SU-DHL-6 (cell line): ENCODE measurements at regions not wholly inside any gene's neighbourhood (a gene's known extent, or its start where the extent isn't known, plus 50 kb on each side); places are given as distances from the start of the nearest gene placed in this dataset.

ENCODE experiments used
- CTCF ChIP-seq: fragments of 200-600 bp; sonication (generic); IDR thresholded peaks from one replicate; pipeline ENCODE4 v1.5.1; 2017; ENCODE audit warnings: antibody characterized with exemption, mild to moderate bottlenecking, low read length, moderate library complexity; ENCODE audit not compliant: insufficient read depth, poor library complexity, severe bottlenecking
- EZH2phosphoT487 ChIP-seq: fragments of 200-600 bp; sonication (generic), shearing (Covaris generic); conservative IDR thresholded peaks from 2 replicates; pipeline ENCODE4 v1.6.1; 2018; ENCODE audit warnings: mild to moderate bottlenecking, antibody characterized with exemption, low read length, moderate library complexity, mixed read lengths

GRCh38 chr12:114189266-114189665 is 216.7 kb downstream of the TBX5 start:
- TF ChIP-seq CTCF (no peak), EZH2phosphoT487 (no peak)
